GM13977 (cell line): ENCODE measurements at regions not wholly inside any gene's neighbourhood (a gene's known extent, or its start where the extent isn't known, plus 50 kb on each side); places are given as distances from the start of the nearest gene placed in this dataset.

Experiments
- DNase-seq: peaks from one replicate; pipeline ENCODE4 v3.0.0; 2012; ENCODE audit warnings: low spot score
- CTCF ChIP-seq: IDR thresholded peaks from 2 replicates; pipeline ENCODE4 v1.5.1; 2012; ENCODE audit warnings: mild to moderate bottlenecking, control low read depth; ENCODE audit not compliant: insufficient read depth; ENCODE audit errors: extremely low read depth, missing control alignments
- in situ Hi-C: fragments of 300-500 bp; cut with MboI; formaldehyde crosslinking; loops from one replicate; pipeline ENCODE4 v1.12.0; 2022; ENCODE audit warnings: low sequenced_read_pairs, low pct_unique_long_range_greater_than_20kb, mixed read lengths, inconsistent platforms; ENCODE audit not compliant: unreplicated experiment

- in situ Hi-C loops, result no loop called here
- TF ChIP-seq CTCF, result no peak
- DNase-seq, result no peak
Observed at GRCh38 chr5:126081209-126081608, 342.0 kb upstream of the GRAMD2B start.

- in situ Hi-C loops, result no loop called here
- no peak for TF ChIP-seq CTCF
- no peak for DNase-seq
Observed at GRCh38 chr5:126093041-126093440, 330.2 kb upstream of the GRAMD2B start.

- DNase-seq, result no peak
- no peak for TF ChIP-seq CTCF
- in situ Hi-C loops, result no loop called here
Observed at GRCh38 chr5:126093718-126094117, 329.5 kb upstream of the GRAMD2B start.

- DNase-seq, result no peak
- no peak for TF ChIP-seq CTCF
- in situ Hi-C loops, result no loop called here
Observed at GRCh38 chr5:126094991-126095390, 328.2 kb upstream of the GRAMD2B start.

- TF ChIP-seq CTCF, result no peak
- in situ Hi-C loops, result no loop called here
- no peak for DNase-seq
Observed at GRCh38 chr5:126096442-126097006, 326.7 kb upstream of the GRAMD2B start.

- in situ Hi-C loops, result no loop called here
- no peak for TF ChIP-seq CTCF
- DNase-seq, result no peak
Observed at GRCh38 chr5:126097876-126098275, 325.3 kb upstream of the GRAMD2B start.
